ENCODE measurements at regions not wholly inside any gene's neighbourhood (a gene's known extent, or its start where the extent isn't known, plus 50 kb on each side); places are given as distances from the start of the nearest gene placed in this dataset.

DNA sequence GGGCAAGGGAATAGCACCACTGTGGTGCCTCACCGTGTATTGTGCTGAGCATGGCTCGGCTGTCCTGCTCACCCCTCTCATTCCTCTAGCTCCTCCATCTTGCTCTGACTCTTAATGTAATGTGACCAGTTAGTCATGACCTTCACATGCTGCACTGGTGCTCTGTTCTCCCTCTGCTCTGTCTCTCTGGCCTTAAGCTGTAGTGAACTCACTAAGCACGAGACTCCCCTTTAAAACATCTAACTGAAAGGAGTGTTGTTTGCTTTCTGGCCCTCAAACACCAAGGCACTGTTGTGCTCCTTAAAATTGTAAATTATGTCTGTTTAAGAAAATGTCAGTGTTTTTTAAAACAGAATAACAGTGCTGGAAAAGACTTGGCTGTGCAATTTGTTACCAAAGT is 140.4 kb downstream of the HDGFL1 start:
- H3K27me3 ChIP-seq (ENCODE audit: insufficient read depth, low read depth, low read length): no peaks in the 10 kb centered on the region
- H3K9ac ChIP-seq (ENCODE audit: low read length): no peak overlapping the region
- no peak overlapping the region for H3K4me3 ChIP-seq (ENCODE audit: low read length)
- no peaks in the 10 kb centered on the region for H4K20me1 ChIP-seq (ENCODE audit: insufficient read depth)
- no peak overlapping the region for H3K27ac ChIP-seq (ENCODE audit: low read length)
- no peaks in the 10 kb centered on the region for H3K9me2 ChIP-seq (ENCODE audit: insufficient read depth, low read length)
- H3K9me3 ChIP-seq (ENCODE audit: low read length): no peaks in the 10 kb centered on the region
- no peak overlapping the region for H3K4me2 ChIP-seq (ENCODE audit: low read length)
- TF ChIP-seq SMC3 (conservative IDR thresholded peaks at IDR 0.05; ENCODE audit: poor library complexity) (no peak), REST (IDR thresholded peaks at IDR 0.05; ENCODE audit: borderline replicate concordance) (no peak), EP300 (conservative IDR thresholded peaks at IDR 0.05; ENCODE audit: poor library complexity, severe bottlenecking) (no peak), RAD21 (conservative IDR thresholded peaks at IDR 0.05) (no peak), EZH2 (IDR thresholded peaks at IDR 0.05; ENCODE audit: borderline replicate concordance, insufficient read depth, low read length, poor library complexity, severe bottlenecking) (no peak), TAF1 (IDR thresholded peaks at IDR 0.05; ENCODE audit: low read depth) (no peak)
- TF ChIP-seq, protein P1, sequence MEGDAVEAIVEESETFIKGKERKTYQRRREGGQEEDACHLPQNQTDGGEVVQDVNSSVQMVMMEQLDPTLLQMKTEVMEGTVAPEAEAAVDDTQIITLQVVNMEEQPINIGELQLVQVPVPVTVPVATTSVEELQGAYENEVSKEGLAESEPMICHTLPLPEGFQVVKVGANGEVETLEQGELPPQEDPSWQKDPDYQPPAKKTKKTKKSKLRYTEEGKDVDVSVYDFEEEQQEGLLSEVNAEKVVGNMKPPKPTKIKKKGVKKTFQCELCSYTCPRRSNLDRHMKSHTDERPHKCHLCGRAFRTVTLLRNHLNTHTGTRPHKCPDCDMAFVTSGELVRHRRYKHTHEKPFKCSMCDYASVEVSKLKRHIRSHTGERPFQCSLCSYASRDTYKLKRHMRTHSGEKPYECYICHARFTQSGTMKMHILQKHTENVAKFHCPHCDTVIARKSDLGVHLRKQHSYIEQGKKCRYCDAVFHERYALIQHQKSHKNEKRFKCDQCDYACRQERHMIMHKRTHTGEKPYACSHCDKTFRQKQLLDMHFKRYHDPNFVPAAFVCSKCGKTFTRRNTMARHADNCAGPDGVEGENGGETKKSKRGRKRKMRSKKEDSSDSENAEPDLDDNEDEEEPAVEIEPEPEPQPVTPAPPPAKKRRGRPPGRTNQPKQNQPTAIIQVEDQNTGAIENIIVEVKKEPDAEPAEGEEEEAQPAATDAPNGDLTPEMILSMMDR (IDR thresholded peaks at IDR 0.05; ENCODE audit: poor library complexity, severe bottlenecking): no peak
- H3K79me2 ChIP-seq (replicated peaks; ENCODE audit: insufficient read depth, low read length): no peaks in the 10 kb centered on the region
- no peaks in the 10 kb centered on the region for H3F3A ChIP-seq (ENCODE audit: insufficient read depth, low read length, poor library complexity, severe bottlenecking)
- no peak overlapping the region for H2AFZ ChIP-seq (ENCODE audit: low read depth, low read length)
- H3K36me3 ChIP-seq (ENCODE audit: insufficient read depth, low read length): no peaks in the 10 kb centered on the region

DNA sequence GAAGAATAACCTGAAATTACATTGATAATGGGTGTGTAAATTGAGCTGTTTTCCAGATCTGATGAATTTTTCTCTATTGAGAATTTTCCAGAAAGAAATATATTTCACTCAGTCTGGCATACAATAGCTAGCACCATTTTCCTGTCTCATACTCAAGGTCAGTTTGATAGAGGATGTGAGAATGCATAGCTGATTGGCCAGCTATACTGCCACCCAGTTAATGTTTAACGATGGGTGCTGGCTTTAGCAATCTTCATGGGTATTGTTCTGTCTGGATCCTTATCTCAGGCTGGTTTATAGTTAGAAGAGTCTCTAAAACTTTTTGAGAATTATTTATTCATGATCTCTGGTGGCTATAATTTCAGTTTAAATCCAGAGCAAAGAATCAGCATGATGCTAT is 147.4 kb downstream of the HDGFL1 start:
- H3K9ac ChIP-seq (ENCODE audit: low read length): no peak overlapping the region
- TF ChIP-seq EP300 (conservative IDR thresholded peaks at IDR 0.05; ENCODE audit: poor library complexity, severe bottlenecking) (no peak), RAD21 (conservative IDR thresholded peaks at IDR 0.05) (no peak), TAF1 (IDR thresholded peaks at IDR 0.05; ENCODE audit: low read depth) (no peak), POLR2AphosphoS5 (IDR thresholded peaks at IDR 0.05) (no peak), MXI1 (conservative IDR thresholded peaks at IDR 0.05; ENCODE audit: poor library complexity, severe bottlenecking) (no peak), REST (IDR thresholded peaks at IDR 0.05; ENCODE audit: borderline replicate concordance) (no peak), EZH2 (IDR thresholded peaks at IDR 0.05; ENCODE audit: borderline replicate concordance, insufficient read depth, low read length, poor library complexity, severe bottlenecking) (no peak), SMC3 (conservative IDR thresholded peaks at IDR 0.05; ENCODE audit: poor library complexity) (no peak)
- TF ChIP-seq, protein P1 (IDR thresholded peaks at IDR 0.05; ENCODE audit: poor library complexity, severe bottlenecking): no peak
- no peaks in the 10 kb centered on the region for H3K9me2 ChIP-seq (ENCODE audit: insufficient read depth, low read length)
- no peaks in the 10 kb centered on the region for H3K79me2 ChIP-seq (replicated peaks; ENCODE audit: insufficient read depth, low read length)
- no peaks in the 10 kb centered on the region for H3K27me3 ChIP-seq (ENCODE audit: insufficient read depth, low read depth, low read length)
- H3K4me2 ChIP-seq (ENCODE audit: low read length): no peak overlapping the region
- no peaks in the 10 kb centered on the region for H3K36me3 ChIP-seq (ENCODE audit: insufficient read depth, low read length)
- no peaks in the 10 kb centered on the region for H3K9me3 ChIP-seq (ENCODE audit: low read length)
- H3K4me3 ChIP-seq (ENCODE audit: low read length): no peak overlapping the region
- no peak overlapping the region for H3K27ac ChIP-seq (ENCODE audit: low read length)
- H3F3A ChIP-seq (ENCODE audit: insufficient read depth, low read length, poor library complexity, severe bottlenecking): no peaks in the 10 kb centered on the region
- no peaks in the 10 kb centered on the region for H4K20me1 ChIP-seq (ENCODE audit: insufficient read depth)
- no peak overlapping the region for H2AFZ ChIP-seq (ENCODE audit: low read depth, low read length)

Data from neural cell (in vitro differentiated cells).